Activated CD4-positive, alpha-beta memory T cell treated with anti-CD3 and anti-CD28 coated beads for 36 hours (primary cell): ENCODE measurements at regions not wholly inside any gene's neighbourhood (a gene's known extent, or its start where the extent isn't known, plus 50 kb on each side); places are given as distances from the start of the nearest gene placed in this dataset.

Source experiments
- CTCF ChIA-PET: fragments of 350-600 bp; sonication (Branson Sonifier 250); formaldehyde crosslinking; loops from one replicate; lab custom pipeline; 2021; ENCODE audit warnings: antibody characterized with exemption, inconsistent platforms; lab: Charles Lee
- POLR2A ChIA-PET: fragments of 350-600 bp; sonication (Branson Sonifier 250); formaldehyde crosslinking; loops from one replicate; lab custom pipeline; 2021; ENCODE audit warnings: antibody characterized with exemption; lab: Charles Lee
- DNase-seq: peaks from one replicate; pipeline ENCODE4 v3.0.0-alpha.2; 2020
- H3K27ac Mint-ChIP-seq: one replicate; pipeline ENCODE4 v1.8.0; 2021; ENCODE audit warnings: mixed read lengths
- H3K27me3 Mint-ChIP-seq: one replicate; pipeline ENCODE4 v1.8.0; 2021; ENCODE audit warnings: mixed read lengths
- H3K36me3 Mint-ChIP-seq: one replicate; pipeline ENCODE4 v1.8.0; 2021; ENCODE audit warnings: mixed read lengths
- H3K4me1 Mint-ChIP-seq: one replicate; pipeline ENCODE4 v1.8.0; 2021; ENCODE audit warnings: low read depth, mixed read lengths
- H3K4me3 Mint-ChIP-seq: one replicate; pipeline ENCODE4 v1.8.0; 2021; ENCODE audit warnings: mild to moderate bottlenecking, mixed read lengths
- H3K9me3 Mint-ChIP-seq: one replicate; pipeline ENCODE4 v1.8.0; 2021; ENCODE audit warnings: mixed read lengths
- intact Hi-C: fragments of 100-400 bp; cut with micrococcal nuclease; formaldehyde crosslinking; loops from one replicate; pipeline ENCODE4 v1.15.1; 2023

DNA sequence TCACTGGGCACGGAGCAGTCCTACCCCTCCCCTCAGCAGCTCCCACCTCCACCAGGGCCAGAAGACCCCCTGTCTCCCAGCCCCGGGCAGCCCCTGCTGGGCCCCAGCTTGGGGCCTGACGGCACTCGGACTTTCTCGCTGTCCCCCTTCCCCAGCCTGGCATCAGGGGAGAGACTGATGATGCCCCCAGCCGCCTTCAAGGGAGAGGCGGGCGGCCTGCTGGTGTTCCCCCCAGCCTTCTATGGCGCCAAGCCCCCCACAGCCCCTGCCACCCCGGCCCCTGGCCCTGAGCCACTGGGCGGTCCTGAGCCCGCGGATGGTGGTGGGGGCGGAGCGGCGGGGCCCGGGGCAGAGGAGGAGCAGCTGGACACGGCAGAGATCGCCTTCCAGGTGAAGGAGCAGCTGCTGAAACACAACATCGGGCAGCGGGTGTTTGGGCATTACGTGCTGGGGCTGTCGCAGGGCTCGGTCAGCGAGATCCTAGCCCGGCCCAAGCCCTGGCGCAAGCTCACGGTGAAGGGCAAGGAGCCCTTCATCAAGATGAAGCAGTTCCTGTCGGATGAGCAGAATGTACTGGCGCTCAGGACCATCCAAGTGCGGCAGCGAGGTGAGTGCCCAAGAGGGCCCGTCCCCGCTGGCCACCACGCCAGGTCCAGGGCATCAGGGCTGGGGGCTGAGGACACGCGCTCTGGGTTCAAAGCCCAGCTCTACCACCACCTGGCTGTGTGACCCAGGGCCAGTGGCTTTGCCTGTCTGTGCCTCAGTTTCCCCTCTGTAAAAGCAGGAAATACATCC is 58.6 kb downstream of the PHETA1 start:
- ChIA-PET POLR2A (no interaction called here), CTCF (interaction anchor here (1.1 to 1.4 kb wide), 3 partner anchors 10 to 373 kb away, joined by 3 to 4 read pairs (median 3); no protein-coding TSS in a partner anchor)
- H3K4me1 Mint-ChIP-seq: no peaks in the 10 kb centered on the region
- DNase-seq: no peak
- H3K9me3 Mint-ChIP-seq: peaks cover 12% of the 10 kb centered on the region
- H3K27me3 Mint-ChIP-seq: peaks cover 8% of the 10 kb centered on the region
- no peak overlapping the region for H3K4me3 Mint-ChIP-seq
- H3K36me3 Mint-ChIP-seq: peaks cover 6% of the 10 kb centered on the region
- intact Hi-C loops: loop anchor here (5.0 kb wide), 1 partner anchor 43 kb away; no protein-coding TSS in a partner anchor
- no peak overlapping the region for H3K27ac Mint-ChIP-seq

DNA sequence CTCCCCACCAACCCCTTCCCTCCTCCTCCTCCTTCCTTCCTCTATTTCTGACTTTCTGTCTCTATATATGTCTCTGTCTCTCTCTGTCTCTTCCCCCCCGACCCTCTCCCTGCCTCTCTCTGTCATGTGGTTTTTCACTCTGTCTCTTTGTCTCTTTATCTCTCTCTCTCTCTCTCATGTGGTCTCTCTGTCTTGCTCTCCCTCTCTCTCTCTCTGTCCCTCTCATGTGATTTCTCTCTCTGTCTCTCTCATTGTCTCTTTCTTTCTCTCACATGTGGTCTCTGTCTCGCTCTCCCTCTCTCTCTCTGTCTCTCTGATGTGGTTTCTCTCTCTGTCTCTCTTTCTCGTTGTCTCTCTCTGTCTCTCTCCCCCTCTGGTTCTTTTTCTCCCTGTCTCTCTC is 59.3 kb downstream of the PHETA1 start:
- Mint-ChIP-seq H3K4me3 (no peak overlapping the region), H3K27ac (no peak overlapping the region), H3K4me1 (no peaks in the 10 kb centered on the region), H3K36me3 (peaks cover 12% of the 10 kb centered on the region), H3K9me3 (peaks cover 19% of the 10 kb centered on the region), H3K27me3 (peaks cover 8% of the 10 kb centered on the region)
- POLR2A ChIA-PET: no interaction called here
- CTCF ChIA-PET: no interaction called here
- DNase-seq: no peak
- intact Hi-C loops: no loop called here

DNA sequence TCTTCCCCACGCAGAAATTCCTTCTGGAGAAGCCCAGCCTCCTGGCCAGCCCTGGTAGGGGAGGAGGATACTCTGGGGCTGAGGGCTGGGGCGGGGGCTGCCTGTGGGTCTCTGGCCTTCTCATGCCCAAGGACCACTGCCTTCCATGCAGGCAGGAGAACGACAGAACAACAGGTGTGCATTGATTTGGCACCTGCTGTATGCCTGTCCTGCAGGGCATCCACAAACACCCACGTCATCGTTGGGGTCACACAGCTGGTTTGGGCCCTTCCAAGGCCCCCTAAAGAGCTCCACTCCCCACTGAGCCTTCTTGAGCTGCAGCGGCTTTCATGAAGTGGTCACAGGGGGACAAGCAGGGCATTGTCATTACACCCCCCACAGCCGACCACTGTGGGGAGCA is 60.4 kb downstream of the PHETA1 start:
- ChIA-PET CTCF (interaction anchor here (0.8 to 1.0 kb wide), 2 partner anchors 10 to 325 kb away, joined by 3 read pairs; no protein-coding TSS in a partner anchor), POLR2A (no interaction called here)
- Mint-ChIP-seq H3K4me1 (no peaks in the 10 kb centered on the region), H3K9me3 (peaks cover 29% of the 10 kb centered on the region), H3K27ac (no peak overlapping the region), H3K4me3 (no peak overlapping the region), H3K36me3 (peaks cover 15% of the 10 kb centered on the region), H3K27me3 (peaks cover 2% of the 10 kb centered on the region)
- DNase-seq: no peak
- intact Hi-C loops: no loop called here

DNA sequence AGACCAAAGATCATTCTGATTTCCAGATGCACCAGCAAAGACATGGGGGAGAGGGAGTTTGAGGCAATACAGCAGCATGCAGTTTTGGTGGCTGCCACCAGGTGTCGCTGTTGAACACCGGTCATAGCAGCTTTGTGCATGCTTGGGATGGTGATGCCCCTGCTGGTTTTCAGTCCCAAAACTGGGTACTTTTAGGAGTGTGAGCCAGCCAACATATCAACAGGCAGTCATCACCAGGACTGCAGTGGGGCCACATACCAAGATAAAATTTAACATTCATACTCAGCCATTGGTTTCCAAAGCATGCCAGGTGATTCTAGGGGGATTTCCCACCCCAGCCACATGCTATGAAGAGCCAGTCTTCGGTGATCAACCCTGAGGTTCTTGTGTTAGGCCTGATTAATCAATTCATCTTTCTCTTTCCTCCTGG is 64.2 kb downstream of the PHETA1 start:
- DNase-seq: peak; percentile 65
- Mint-ChIP-seq H3K27ac (no peak overlapping the region), H3K4me3 (no peak overlapping the region), H3K27me3 (no peaks in the 10 kb centered on the region), H3K4me1 (no peaks in the 10 kb centered on the region), H3K36me3 (peaks cover 15% of the 10 kb centered on the region), H3K9me3 (peaks cover 32% of the 10 kb centered on the region)
- CTCF ChIA-PET: interaction anchor here (1.0 kb wide), 1 partner anchor 538 kb away, joined by 3 read pairs; no protein-coding TSS in a partner anchor
- POLR2A ChIA-PET: no interaction called here
- intact Hi-C loops: no loop called here

DNA sequence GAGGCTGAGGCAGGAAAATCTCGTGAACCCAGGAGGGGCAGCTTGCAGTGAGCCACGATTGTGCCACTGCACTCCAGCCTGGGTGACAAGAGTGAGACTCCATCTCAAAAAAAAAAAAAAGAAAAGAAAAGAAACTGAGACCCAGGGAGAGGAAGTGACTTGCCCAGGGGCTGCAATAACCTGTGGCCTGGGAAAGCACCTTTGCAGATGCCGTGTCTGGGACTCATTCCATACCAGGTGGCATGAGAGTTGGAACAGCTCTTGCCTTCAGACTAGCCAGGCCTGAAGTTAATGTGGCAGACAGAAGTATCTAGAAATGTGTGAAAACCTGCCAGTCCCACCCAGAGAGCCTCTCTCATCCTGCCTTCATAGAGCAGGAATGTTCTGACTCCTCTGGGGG is 65.4 kb downstream of the PHETA1 start:
- intact Hi-C loops: no loop called here
- CTCF ChIA-PET: interaction anchor here (1.0 kb wide), 1 partner anchor 540 kb away, joined by 3 read pairs; no protein-coding TSS in a partner anchor
- POLR2A ChIA-PET: no interaction called here
- no peak overlapping the region for H3K4me3 Mint-ChIP-seq
- H3K27ac Mint-ChIP-seq: no peak overlapping the region
- H3K36me3 Mint-ChIP-seq: peaks cover 15% of the 10 kb centered on the region
- no peak for DNase-seq
- no peaks in the 10 kb centered on the region for H3K27me3 Mint-ChIP-seq
- no peaks in the 10 kb centered on the region for H3K4me1 Mint-ChIP-seq
- peaks cover 32% of the 10 kb centered on the region for H3K9me3 Mint-ChIP-seq

DNA sequence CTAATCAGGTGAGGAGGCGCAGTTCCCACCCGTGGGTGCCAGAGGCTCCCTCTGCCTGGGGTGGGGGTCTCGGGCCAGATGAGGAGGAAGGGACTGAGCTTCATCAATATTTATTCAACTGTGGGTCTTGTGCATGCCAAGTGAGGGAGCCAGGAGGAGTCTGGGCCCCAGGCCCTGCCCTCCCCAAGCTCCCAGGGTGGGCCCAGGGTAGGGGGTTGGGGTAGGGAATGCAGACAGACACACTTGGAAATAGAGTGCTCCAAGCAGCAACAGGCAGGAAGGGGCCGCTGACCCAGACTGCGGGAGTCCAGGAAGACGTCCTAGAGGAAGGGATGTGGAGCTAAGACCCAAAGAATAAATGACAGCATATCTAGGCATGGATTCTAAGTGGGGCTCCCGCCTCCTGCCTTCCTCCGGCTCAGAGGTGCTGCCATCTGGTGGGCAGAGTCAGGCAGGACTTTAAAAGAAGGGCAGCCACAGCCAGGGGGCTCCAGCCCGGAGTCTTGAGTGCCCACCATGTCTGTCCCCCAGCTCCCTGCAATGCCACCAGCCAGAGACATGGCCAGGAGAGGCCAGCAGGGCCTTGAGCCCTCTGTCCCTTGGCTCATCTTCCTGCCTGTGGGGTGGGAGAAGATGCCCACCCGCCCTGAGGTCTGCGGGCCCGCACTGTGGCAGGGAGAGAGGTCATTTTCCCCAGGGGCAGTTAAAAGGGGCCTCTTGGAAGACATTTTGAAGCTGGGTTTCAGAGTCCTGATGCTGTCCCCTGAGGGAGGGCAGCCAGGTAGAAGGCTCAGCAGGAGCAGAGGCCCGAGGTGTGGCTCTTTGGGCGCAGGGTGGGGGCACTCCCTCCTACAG is 70.1 kb downstream of the PHETA1 start:
- DNase-seq: peak; percentile 58
- no peaks in the 10 kb centered on the region for H3K27me3 Mint-ChIP-seq
- no peaks in the 10 kb centered on the region for H3K36me3 Mint-ChIP-seq
- intact Hi-C loops: loop anchor here (1.0 kb wide), 1 partner anchor 275 kb away; no protein-coding TSS in a partner anchor
- ChIA-PET CTCF (interaction anchor here (0.7 to 2.2 kb wide), 19 partner anchors 9 to 403 kb away, joined by 3 to 11 read pairs (median 4); no protein-coding TSS in a partner anchor), POLR2A (interaction anchor here (0.6 kb wide), 1 partner anchor 206 kb away, joined by 3 read pairs; no protein-coding TSS in a partner anchor)
- no peaks in the 10 kb centered on the region for H3K4me1 Mint-ChIP-seq
- no peak overlapping the region for H3K4me3 Mint-ChIP-seq
- H3K9me3 Mint-ChIP-seq: peaks cover 7% of the 10 kb centered on the region
- H3K27ac Mint-ChIP-seq: no peak overlapping the region

DNA sequence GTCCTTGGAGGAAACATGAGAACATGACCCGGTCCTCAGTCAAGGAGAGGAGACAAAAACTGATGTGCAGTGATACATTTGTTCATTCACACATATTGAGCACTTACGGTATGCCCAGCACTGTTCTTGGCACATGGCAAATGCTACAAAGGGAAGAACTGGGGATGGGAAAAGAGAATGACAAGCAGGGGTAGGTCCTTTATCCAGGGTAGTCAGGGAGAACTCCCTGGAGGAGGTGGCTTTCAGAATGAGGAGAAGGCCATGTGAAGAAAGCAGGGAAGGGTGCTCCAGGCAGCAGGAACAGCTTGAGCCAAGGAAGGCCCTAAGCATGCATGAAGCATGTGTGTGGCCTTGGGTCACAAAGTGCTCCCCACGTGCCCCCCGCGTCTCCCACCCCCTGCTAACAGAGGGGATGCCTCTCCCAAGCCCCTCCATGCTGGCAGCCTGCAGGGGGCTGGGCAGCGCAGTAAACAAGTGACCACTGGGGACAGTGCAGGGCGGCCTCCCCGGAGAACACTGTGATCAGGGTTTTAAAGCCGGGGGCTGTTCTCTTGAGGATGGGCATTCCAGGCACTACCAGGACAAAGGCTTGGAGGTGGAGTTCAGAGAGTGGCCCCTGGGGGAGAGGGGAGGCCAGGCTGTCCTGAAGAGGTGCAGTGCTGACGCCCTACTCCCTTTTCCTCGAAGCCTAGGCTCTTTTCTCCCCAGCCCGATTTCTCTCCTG is 71.0 kb downstream of the PHETA1 start:
- H3K27me3 Mint-ChIP-seq: no peaks in the 10 kb centered on the region
- H3K4me3 Mint-ChIP-seq: no peak overlapping the region
- no peak for DNase-seq
- H3K4me1 Mint-ChIP-seq: no peaks in the 10 kb centered on the region
- intact Hi-C loops: no loop called here
- ChIA-PET CTCF (interaction anchor here (0.7 to 2.0 kb wide), 13 partner anchors 8 to 364 kb away, joined by 3 to 11 read pairs (median 5); no protein-coding TSS in a partner anchor), POLR2A (interaction anchor here (0.6 kb wide), 1 partner anchor 205 kb away, joined by 3 read pairs; no protein-coding TSS in a partner anchor)
- H3K36me3 Mint-ChIP-seq: no peaks in the 10 kb centered on the region
- no peak overlapping the region for H3K27ac Mint-ChIP-seq
- peaks cover 2% of the 10 kb centered on the region for H3K9me3 Mint-ChIP-seq

DNA sequence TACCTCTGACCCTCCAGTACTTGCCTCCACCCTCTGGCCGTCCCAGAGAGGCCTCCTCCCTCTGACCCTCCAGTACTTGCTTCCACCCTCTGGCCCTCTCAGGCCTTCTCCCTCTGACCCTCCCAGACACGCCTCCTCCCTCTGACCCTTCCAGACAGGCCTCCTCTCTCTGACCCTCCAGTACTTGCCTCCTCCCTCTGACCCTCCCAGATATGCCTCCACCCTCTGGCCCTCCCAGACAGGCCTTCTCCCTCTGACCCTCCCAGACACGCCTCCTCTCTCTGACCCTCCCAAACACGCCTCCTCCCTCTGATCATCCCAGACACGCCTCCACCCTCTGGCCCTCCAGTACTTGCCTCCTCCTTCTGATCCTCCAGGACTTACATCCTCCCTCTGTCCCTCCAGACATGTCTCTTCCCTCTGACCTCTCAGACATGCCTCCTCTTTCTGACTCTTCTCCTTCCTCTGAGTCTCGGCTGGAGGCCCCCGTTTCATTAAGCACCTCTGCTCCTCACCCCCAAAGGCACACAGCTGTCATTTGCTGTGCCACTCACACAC is 71.9 kb downstream of the PHETA1 start:
- no peaks in the 10 kb centered on the region for H3K9me3 Mint-ChIP-seq
- no peak for DNase-seq
- no peaks in the 10 kb centered on the region for H3K4me1 Mint-ChIP-seq
- H3K36me3 Mint-ChIP-seq: no peaks in the 10 kb centered on the region
- no peaks in the 10 kb centered on the region for H3K27me3 Mint-ChIP-seq
- ChIA-PET POLR2A (no interaction called here), CTCF (no interaction called here)
- no peak overlapping the region for H3K27ac Mint-ChIP-seq
- intact Hi-C loops: no loop called here
- H3K4me3 Mint-ChIP-seq: no peak overlapping the region

DNA sequence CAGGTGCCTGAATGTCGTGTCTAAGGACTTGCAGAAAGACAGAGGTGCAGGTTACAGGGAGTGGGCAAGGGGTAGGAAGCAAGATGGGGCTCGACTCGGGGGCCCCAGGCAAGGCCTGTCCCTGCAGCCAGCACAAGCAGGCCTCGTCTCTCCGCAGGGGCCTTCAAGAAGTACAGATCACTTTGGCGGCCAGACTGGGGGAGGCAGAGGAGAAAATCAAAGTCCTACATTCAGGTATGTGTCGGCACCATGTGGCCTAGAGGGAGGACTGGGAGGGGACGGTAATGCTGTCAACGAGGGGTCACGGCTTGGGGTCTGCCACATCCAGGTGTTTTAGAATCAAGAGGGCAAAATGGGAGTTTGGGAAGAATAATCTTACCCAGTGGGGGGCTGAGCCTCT is 73.7 kb downstream of the PHETA1 start:
- no peaks in the 10 kb centered on the region for H3K4me1 Mint-ChIP-seq
- intact Hi-C loops: no loop called here
- no peak overlapping the region for H3K4me3 Mint-ChIP-seq
- CTCF ChIA-PET: no interaction called here
- no peak overlapping the region for H3K27ac Mint-ChIP-seq
- POLR2A ChIA-PET: no interaction called here
- no peak for DNase-seq
- no peaks in the 10 kb centered on the region for H3K27me3 Mint-ChIP-seq
- H3K9me3 Mint-ChIP-seq: no peaks in the 10 kb centered on the region
- H3K36me3 Mint-ChIP-seq: no peaks in the 10 kb centered on the region

DNA sequence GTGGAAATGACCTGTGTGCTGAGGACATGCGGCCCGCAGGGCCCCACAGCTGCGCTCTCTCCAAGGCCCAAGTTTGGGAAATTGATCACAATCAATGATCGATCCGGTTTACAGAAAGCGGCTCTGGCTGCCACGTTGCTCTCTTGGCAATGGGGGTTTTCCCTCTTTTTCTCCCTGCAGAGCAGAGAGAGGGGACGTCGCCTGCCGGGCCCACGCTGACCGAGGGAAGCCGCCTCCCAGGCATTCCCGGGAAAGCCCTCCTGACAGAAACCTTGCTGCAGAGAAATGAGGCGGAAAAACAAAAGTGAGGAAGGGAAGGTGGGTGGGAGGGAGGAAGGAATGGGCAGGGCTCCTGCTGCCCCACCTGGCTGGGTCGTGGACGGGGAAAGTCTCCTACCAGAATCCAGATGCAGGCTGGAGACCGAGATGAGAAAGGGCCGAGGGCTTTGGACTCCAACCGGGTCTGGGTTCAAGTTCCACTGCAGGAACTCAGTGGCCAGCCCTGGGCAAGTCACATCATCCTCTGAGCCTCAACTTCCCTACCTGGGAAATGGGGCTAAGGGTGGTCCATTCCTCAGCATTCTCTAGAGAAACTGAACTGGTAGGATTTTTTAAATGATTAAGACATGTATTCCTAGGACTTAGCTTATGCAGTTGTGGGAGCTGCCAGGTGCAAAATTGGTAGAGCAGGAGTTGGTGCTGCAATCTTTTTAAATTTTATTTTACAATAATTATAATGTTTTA is 75.5 kb downstream of the PHETA1 start:
- Mint-ChIP-seq H3K4me3 (no peak overlapping the region), H3K27me3 (no peaks in the 10 kb centered on the region), H3K27ac (no peak overlapping the region), H3K4me1 (no peaks in the 10 kb centered on the region), H3K9me3 (no peaks in the 10 kb centered on the region), H3K36me3 (no peaks in the 10 kb centered on the region)
- ChIA-PET POLR2A (no interaction called here), CTCF (no interaction called here)
- DNase-seq: no peak
- intact Hi-C loops: no loop called here

DNA sequence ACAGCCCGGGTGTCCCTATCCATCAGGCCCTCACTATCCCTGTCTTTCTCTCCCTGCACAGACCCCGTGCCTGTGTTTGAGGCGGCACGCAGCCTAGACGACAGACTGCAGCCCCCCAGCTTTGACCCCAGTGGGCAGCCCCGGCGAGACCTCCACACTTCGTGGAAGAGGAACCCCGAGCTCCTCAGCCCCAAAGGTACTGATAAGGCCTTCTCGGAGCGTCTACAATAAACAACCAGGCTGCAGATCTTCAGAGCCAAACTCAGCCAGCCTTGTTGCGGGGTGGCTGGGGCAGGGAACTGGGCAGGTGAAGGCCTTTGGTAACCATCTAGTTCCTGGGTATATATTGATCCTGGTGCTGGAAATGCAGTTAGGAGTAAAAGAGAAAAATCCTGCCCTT is 77.5 kb downstream of the PHETA1 start:
- no peak overlapping the region for H3K27ac Mint-ChIP-seq
- intact Hi-C loops: no loop called here
- H3K36me3 Mint-ChIP-seq: no peaks in the 10 kb centered on the region
- no peaks in the 10 kb centered on the region for H3K27me3 Mint-ChIP-seq
- DNase-seq: no peak
- H3K4me1 Mint-ChIP-seq: no peaks in the 10 kb centered on the region
- H3K4me3 Mint-ChIP-seq: no peak overlapping the region
- no peaks in the 10 kb centered on the region for H3K9me3 Mint-ChIP-seq
- POLR2A ChIA-PET: no interaction called here
- CTCF ChIA-PET: no interaction called here
